AG09309 (cell line): ENCODE measurements at regions not wholly inside any gene's neighbourhood (a gene's known extent, or its start where the extent isn't known, plus 50 kb on each side); places are given as distances from the start of the nearest gene placed in this dataset.

ENCODE experiments used
- DNase-seq: peaks from one replicate; pipeline ENCODE4 v3.0.0-alpha.2; 2010; ENCODE audit warnings: low read depth
- H3K4me3 ChIP-seq: 2 replicates; pipeline ENCODE4 v1.5.1; 2011; ENCODE audit warnings: mild to moderate bottlenecking, low read depth, low read length, moderate library complexity; ENCODE audit not compliant: control insufficient read depth
- TF ChIP-seq, protein P1 (sequence below): IDR thresholded peaks from 2 replicates; pipeline ENCODE4 v1.5.1; 2011; ENCODE audit warnings: mild to moderate bottlenecking, low read depth, low read length, inconsistent platforms; ENCODE audit not compliant: insufficient read depth, control insufficient read depth; ENCODE audit errors: missing control alignments

DNA sequence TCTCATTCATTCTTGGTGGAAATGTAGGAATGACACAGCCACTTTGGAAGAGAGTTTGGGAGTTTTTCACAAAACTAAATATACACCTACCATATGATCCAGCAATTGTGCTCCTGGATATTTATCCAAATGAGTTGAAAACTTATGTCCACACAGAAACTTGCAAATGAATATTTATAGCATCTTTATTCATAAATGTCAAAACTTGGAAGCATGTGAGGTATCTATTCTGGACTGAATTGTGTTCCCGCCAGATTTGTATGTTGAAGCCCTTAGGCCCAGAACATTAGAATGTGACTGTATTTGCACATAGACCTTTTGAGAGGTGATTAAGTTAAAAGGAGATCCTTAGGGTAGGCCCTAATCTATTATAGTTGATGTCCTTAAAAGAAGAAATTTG, 409.4 kb upstream of the SYT4 start:
- no peak overlapping the region for H3K4me3 ChIP-seq
- TF ChIP-seq, protein P1, sequence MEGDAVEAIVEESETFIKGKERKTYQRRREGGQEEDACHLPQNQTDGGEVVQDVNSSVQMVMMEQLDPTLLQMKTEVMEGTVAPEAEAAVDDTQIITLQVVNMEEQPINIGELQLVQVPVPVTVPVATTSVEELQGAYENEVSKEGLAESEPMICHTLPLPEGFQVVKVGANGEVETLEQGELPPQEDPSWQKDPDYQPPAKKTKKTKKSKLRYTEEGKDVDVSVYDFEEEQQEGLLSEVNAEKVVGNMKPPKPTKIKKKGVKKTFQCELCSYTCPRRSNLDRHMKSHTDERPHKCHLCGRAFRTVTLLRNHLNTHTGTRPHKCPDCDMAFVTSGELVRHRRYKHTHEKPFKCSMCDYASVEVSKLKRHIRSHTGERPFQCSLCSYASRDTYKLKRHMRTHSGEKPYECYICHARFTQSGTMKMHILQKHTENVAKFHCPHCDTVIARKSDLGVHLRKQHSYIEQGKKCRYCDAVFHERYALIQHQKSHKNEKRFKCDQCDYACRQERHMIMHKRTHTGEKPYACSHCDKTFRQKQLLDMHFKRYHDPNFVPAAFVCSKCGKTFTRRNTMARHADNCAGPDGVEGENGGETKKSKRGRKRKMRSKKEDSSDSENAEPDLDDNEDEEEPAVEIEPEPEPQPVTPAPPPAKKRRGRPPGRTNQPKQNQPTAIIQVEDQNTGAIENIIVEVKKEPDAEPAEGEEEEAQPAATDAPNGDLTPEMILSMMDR, result no peak
- no peak for DNase-seq

- DNase-seq, result no peak
- TF ChIP-seq, protein P1, result peak; percentile 11
- H3K4me3 ChIP-seq, result no peak overlapping the region
Observed at GRCh38 chr18:43692099-43692690, 414.9 kb upstream of the SYT4 start.

DNA sequence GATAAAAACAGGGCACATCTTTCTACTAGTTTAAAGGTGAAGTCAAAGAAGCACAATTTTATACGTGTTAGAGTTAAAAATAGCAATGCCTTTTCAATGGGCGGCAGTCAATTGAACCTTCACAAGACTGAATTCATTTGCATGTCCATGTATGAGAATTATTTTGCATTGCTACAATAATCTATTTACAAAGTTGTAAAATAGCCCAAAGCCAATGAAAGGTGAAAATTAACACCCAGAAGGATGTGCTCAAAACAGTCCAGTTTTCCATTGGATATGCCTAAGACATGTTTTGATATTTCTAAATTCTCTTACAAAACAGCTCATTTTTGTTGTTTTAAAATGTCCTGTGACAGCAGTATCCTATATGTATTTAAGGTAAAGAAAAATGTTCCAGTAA, 425.1 kb upstream of the SYT4 start:
- DNase-seq, result no peak
- TF ChIP-seq, protein P1, result no peak
- H3K4me3 ChIP-seq, result no peak overlapping the region

- no peak overlapping the region for H3K4me3 ChIP-seq
- DNase-seq, result no peak
- TF ChIP-seq, protein P1, result no peak
Observed at GRCh38 chr18:43703050-43703449, 425.8 kb upstream of the SYT4 start.

DNA sequence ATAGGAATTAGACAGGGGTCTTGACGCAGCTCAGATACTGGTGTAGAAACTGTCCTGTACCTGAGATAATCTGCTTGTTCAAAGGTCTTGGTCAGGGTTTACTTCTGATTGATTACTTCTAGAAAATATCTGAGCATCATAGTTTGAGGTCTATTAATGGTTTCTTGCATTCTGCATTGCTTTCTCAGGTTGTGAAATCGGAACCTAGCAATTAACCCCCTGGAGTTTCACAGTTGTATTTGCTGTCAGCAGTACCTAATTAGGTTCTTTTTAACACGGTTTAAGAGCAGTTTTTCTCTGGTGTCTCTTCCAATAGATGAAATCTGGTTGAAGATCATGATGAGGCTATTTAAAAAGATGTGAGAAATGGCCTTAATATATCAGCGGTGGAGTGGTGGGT, 428.6 kb upstream of the SYT4 start:
- TF ChIP-seq, protein P1, result no peak
- no peak for DNase-seq
- no peak overlapping the region for H3K4me3 ChIP-seq

- no peak overlapping the region for H3K4me3 ChIP-seq
- TF ChIP-seq, protein P1, result no peak
- DNase-seq, result no peak
Observed at GRCh38 chr18:43710135-43710534, 432.8 kb upstream of the SYT4 start.

DNA sequence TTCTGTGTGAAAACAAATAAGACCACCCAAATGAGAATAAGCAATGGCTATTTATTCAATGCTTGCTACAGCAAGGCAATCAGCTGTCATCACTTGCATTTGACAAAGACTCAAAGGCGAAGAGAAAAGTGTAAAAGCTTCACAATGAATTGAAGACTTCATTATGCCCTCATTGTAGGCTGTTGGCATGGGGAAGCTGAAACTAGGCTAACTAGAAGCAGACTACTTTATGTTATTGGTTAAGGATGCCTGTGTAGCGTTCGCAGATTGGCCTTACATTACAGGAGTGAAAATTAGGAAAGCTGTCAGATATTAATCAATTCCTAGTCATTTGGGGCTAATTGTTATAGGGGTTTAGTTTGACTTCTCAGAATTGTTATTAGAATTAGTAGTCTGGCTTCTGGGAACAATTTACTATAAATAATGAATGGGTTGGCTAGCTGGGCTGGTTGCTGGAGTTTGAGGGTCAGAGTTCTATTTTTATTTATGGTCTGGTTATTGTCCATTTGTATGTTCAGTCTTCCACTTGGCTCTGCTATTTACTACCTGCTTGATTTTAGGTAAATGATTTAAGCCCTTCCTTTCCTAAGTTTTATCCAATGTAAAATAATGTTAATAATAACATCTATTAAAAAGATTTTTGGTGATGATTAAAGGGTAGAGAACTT, 437.2 kb upstream of the SYT4 start:
- TF ChIP-seq, protein P1, result no peak
- no peak for DNase-seq
- H3K4me3 ChIP-seq, result no peak overlapping the region
